ENCODE measurements at regions not wholly inside any gene's neighbourhood (a gene's known extent, or its start where the extent isn't known, plus 50 kb on each side); places are given as distances from the start of the nearest gene placed in this dataset.

- TF ChIP-seq POLR2AphosphoS5 (IDR thresholded peaks at IDR 0.05; ENCODE audit: borderline replicate concordance, low read depth, low read length) = no peak
- no peak for TF ChIP-seq EZH2 (IDR thresholded peaks at IDR 0.05)
- TF ChIP-seq FOXP2 (optimal IDR thresholded peaks at IDR 0.05; ENCODE audit: control extremely low read depth, extremely low read length, insufficient read depth) = no peak
Measured at GRCh38 chr1:188930382-188930781, 1547.3 kb downstream of the BRINP3 start.

Data from SK-N-MC (cell line).